Mammary epithelial cell (primary cell): ENCODE measurements at regions not wholly inside any gene's neighbourhood (a gene's known extent, or its start where the extent isn't known, plus 50 kb on each side); places are given as distances from the start of the nearest gene placed in this dataset.

ENCODE experiments used
- EZH2 ChIP-seq: IDR thresholded peaks from 2 replicates; pipeline ENCODE4 v1.6.1; 2012; ENCODE audit warnings: low read length, inconsistent platforms, borderline replicate concordance
- TF ChIP-seq, protein P1 (sequence below), 2 donors: IDR thresholded peaks in 1 of 2; conservative IDR thresholded peaks in 1 of 2; 2 replicates each; pipeline ENCODE4 v1.5.1; 2011 to 2012; ENCODE audit warnings: inconsistent platforms in 2 of 2, low read length in 2 of 2, mild to moderate bottlenecking in 2 of 2, control low read depth in 1 of 2, low read depth in 1 of 2; ENCODE audit not compliant: insufficient read depth in 1 of 2; ENCODE audit errors: extremely low read depth in 1 of 2

DNA sequence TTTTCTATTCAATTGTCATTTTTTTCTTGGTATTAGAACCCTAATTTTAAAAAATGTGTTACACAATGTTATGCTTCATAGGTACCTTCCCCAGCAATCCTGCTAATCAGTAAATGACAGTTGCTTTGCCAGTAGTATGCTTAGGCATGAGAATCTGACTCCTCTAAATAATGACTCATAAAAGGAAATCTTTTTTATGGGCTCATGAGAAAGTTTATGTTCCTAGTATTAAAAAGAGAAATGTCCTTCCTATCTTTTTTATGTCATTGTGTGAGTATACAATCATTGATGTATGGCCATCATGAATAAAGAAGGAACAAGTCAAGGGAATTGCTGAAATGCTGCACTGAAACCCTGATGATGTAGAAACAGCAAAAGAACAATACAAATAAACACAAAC lies 1237.7 kb upstream of the PCDH20 start:
- TF ChIP-seq, protein P1, sequence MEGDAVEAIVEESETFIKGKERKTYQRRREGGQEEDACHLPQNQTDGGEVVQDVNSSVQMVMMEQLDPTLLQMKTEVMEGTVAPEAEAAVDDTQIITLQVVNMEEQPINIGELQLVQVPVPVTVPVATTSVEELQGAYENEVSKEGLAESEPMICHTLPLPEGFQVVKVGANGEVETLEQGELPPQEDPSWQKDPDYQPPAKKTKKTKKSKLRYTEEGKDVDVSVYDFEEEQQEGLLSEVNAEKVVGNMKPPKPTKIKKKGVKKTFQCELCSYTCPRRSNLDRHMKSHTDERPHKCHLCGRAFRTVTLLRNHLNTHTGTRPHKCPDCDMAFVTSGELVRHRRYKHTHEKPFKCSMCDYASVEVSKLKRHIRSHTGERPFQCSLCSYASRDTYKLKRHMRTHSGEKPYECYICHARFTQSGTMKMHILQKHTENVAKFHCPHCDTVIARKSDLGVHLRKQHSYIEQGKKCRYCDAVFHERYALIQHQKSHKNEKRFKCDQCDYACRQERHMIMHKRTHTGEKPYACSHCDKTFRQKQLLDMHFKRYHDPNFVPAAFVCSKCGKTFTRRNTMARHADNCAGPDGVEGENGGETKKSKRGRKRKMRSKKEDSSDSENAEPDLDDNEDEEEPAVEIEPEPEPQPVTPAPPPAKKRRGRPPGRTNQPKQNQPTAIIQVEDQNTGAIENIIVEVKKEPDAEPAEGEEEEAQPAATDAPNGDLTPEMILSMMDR (conservative IDR thresholded peaks at IDR 0.05 in 1 of 2, IDR thresholded peaks at IDR 0.05 in 1 of 2; ENCODE audit: extremely low read depth in 1 of 2, insufficient read depth in 1 of 2, low read depth in 1 of 2, low read length in 2 of 2) = no peak
- no peak for TF ChIP-seq EZH2
